ENCODE measurements at regions not wholly inside any gene's neighbourhood (a gene's known extent, or its start where the extent isn't known, plus 50 kb on each side); places are given as distances from the start of the nearest gene placed in this dataset.

DNA sequence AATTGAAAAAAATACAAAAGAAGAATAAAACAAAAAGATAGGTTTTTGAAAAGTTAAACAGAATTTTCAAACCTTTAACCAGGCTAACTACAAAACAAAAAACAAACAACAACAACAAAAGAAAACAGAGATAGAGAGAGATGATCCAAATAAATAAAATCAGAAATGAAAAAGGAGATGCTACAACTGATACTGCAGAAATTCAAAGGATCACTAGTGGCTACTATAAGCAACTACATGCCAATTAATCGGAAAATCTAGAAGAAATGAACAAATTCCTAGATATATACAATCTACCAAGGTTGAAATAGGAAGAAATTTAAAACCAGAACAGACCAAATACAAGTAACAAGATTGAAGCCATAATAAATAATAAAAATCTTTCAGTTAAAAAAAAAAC is 326.8 kb upstream of the VSTM2A start:
- TF ChIP-seq POLR2A (IDR thresholded peaks at IDR 0.05): no peak
- TF ChIP-seq, protein P1, sequence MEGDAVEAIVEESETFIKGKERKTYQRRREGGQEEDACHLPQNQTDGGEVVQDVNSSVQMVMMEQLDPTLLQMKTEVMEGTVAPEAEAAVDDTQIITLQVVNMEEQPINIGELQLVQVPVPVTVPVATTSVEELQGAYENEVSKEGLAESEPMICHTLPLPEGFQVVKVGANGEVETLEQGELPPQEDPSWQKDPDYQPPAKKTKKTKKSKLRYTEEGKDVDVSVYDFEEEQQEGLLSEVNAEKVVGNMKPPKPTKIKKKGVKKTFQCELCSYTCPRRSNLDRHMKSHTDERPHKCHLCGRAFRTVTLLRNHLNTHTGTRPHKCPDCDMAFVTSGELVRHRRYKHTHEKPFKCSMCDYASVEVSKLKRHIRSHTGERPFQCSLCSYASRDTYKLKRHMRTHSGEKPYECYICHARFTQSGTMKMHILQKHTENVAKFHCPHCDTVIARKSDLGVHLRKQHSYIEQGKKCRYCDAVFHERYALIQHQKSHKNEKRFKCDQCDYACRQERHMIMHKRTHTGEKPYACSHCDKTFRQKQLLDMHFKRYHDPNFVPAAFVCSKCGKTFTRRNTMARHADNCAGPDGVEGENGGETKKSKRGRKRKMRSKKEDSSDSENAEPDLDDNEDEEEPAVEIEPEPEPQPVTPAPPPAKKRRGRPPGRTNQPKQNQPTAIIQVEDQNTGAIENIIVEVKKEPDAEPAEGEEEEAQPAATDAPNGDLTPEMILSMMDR (IDR thresholded peaks at IDR 0.05): peak in 1 of 4 experiments; percentile 17

All from prostate gland (tissue), 2 donors.